CD8-positive, alpha-beta memory T cell (primary cell): ENCODE measurements at regions not wholly inside any gene's neighbourhood (a gene's known extent, or its start where the extent isn't known, plus 50 kb on each side); places are given as distances from the start of the nearest gene placed in this dataset.

ENCODE experiments used
- CTCF ChIA-PET: fragments of 350-600 bp; sonication (Branson Sonifier 250); formaldehyde crosslinking; loops from one replicate; lab custom pipeline; 2021; ENCODE audit warnings: antibody characterized with exemption; lab: Charles Lee
- POLR2A ChIA-PET: fragments of 350-600 bp; sonication (Branson Sonifier 250); formaldehyde crosslinking; loops from one replicate; lab custom pipeline; 2021; ENCODE audit warnings: antibody characterized with exemption; lab: Charles Lee
- DNase-seq, 5 donors: peaks; one replicate each; pipeline versions ENCODE4 v3.0.0 to v3.0.0-alpha.2; 2020 to 2022; ENCODE audit warnings: mixed read lengths in 1 of 5
- H3K27ac ChIP-seq: one replicate; pipeline ENCODE4 v1.7.0; 2013; ENCODE audit warnings: low read depth, mild to moderate bottlenecking, low read length, moderate library complexity
- H3K27me3 ChIP-seq: 2 replicates; pipeline ENCODE4 v1.7.0; 2013; ENCODE audit warnings: low read length, mild to moderate bottlenecking; ENCODE audit not compliant: insufficient read depth, poor library complexity, severe bottlenecking
- H3K36me3 ChIP-seq: 2 replicates; pipeline ENCODE4 v1.7.0; 2013; ENCODE audit warnings: mild to moderate bottlenecking, low read length, moderate library complexity; ENCODE audit not compliant: insufficient read depth
- H3K4me1 ChIP-seq: 2 replicates; pipeline ENCODE4 v1.7.0; 2013; ENCODE audit warnings: mild to moderate bottlenecking, low read length, moderate library complexity; ENCODE audit not compliant: insufficient read depth
- H3K4me3 ChIP-seq: 2 replicates; pipeline ENCODE4 v1.7.0; 2013; ENCODE audit warnings: mild to moderate bottlenecking, low read length
- H3K9me3 ChIP-seq: 2 replicates; pipeline ENCODE4 v1.7.0; 2013; ENCODE audit warnings: mild to moderate bottlenecking, low read length
- H3K27ac Mint-ChIP-seq, 8 donors: one replicate each; pipeline ENCODE4 v1.8.0; 2020 to 2021; ENCODE audit warnings: mixed read lengths in 8 of 8, mild to moderate bottlenecking in 6 of 8, inconsistent platforms in 3 of 8, moderate library complexity in 3 of 8
- H3K27me3 Mint-ChIP-seq, 2 donors: one replicate each; pipeline ENCODE4 v1.8.0; 2020 to 2021; ENCODE audit warnings: mixed read lengths in 2 of 2, mild to moderate bottlenecking in 1 of 2, moderate library complexity in 1 of 2
- H3K36me3 Mint-ChIP-seq, 3 donors: one replicate each; pipeline ENCODE4 v1.8.0; 2020 to 2021; ENCODE audit warnings: mixed read lengths in 3 of 3, inconsistent platforms in 1 of 3, mild to moderate bottlenecking in 1 of 3
- H3K4me1 Mint-ChIP-seq, 3 donors: one replicate each; pipeline ENCODE4 v1.8.0; 2020 to 2021; ENCODE audit warnings: mixed read lengths in 3 of 3, inconsistent platforms in 1 of 3, mild to moderate bottlenecking in 1 of 3
- H3K4me3 Mint-ChIP-seq, 7 donors: one replicate each; pipeline ENCODE4 v1.8.0; 2020 to 2021; ENCODE audit warnings: mixed read lengths in 7 of 7, mild to moderate bottlenecking in 6 of 7, moderate library complexity in 4 of 7, inconsistent platforms in 2 of 7
- H3K9me3 Mint-ChIP-seq, 5 donors: one replicate each; pipeline ENCODE4 v1.8.0; 2020 to 2022; ENCODE audit warnings: mixed read lengths in 5 of 5, mild to moderate bottlenecking in 3 of 5, moderate library complexity in 2 of 5, inconsistent platforms in 1 of 5

GRCh38 chr13:80224468-80224867 lies 116.5 kb downstream of the SPRY2 start:
- CTCF ChIA-PET, result no interaction called here
- Mint-ChIP-seq H3K36me3 (no peaks in the 10 kb centered on the region), H3K4me3 (no peak overlapping the region), H3K27ac (no peak overlapping the region), H3K4me1 (no peaks in the 10 kb centered on the region), H3K9me3 (no peaks in the 10 kb centered on the region), H3K27me3 (no peaks in the 10 kb centered on the region)
- Histone ChIP-seq H3K9me3 (no peaks in the 10 kb centered on the region), H3K27ac (no peak overlapping the region), H3K4me1 (no peaks in the 10 kb centered on the region), H3K36me3 (no peaks in the 10 kb centered on the region), H3K27me3 (no peaks in the 10 kb centered on the region), H3K4me3 (no peak overlapping the region)
- no peak for DNase-seq
- POLR2A ChIA-PET, result no interaction called here

- no peaks in the 10 kb centered on the region for H3K36me3 Mint-ChIP-seq
- CTCF ChIA-PET, result no interaction called here
- H3K27me3 ChIP-seq, result no peaks in the 10 kb centered on the region
- no peaks in the 10 kb centered on the region for H3K4me1 Mint-ChIP-seq
- POLR2A ChIA-PET, result no interaction called here
- peaks cover 0 to 1% of the 10 kb centered on the region in 2 donors for H3K27me3 Mint-ChIP-seq
- no peak overlapping the region for H3K4me3 ChIP-seq
- H3K9me3 Mint-ChIP-seq, result no peaks in the 10 kb centered on the region
- H3K4me3 Mint-ChIP-seq, result no peak overlapping the region
- no peak for DNase-seq
- no peak overlapping the region for H3K27ac Mint-ChIP-seq
- no peaks in the 10 kb centered on the region for H3K36me3 ChIP-seq
- H3K27ac ChIP-seq, result no peak overlapping the region
- no peaks in the 10 kb centered on the region for H3K9me3 ChIP-seq
- no peaks in the 10 kb centered on the region for H3K4me1 ChIP-seq
These were observed 123.1 kb downstream of the SPRY2 start for GRCh38 chr13:80217614-80218456.

- H3K27me3 Mint-ChIP-seq, result peaks cover 0 to 1% of the 10 kb centered on the region in 2 donors
- Histone ChIP-seq H3K4me3 (no peak overlapping the region), H3K4me1 (no peaks in the 10 kb centered on the region), H3K9me3 (no peaks in the 10 kb centered on the region), H3K36me3 (no peaks in the 10 kb centered on the region), H3K27me3 (no peaks in the 10 kb centered on the region), H3K27ac (no peak overlapping the region)
- no peak overlapping the region for H3K27ac Mint-ChIP-seq
- no peak for DNase-seq
- no peaks in the 10 kb centered on the region for H3K9me3 Mint-ChIP-seq
- ChIA-PET POLR2A (no interaction called here), CTCF (no interaction called here)
- H3K4me1 Mint-ChIP-seq, result no peaks in the 10 kb centered on the region
- no peak overlapping the region for H3K4me3 Mint-ChIP-seq
- no peaks in the 10 kb centered on the region for H3K36me3 Mint-ChIP-seq
These were observed 125.6 kb downstream of the SPRY2 start for GRCh38 chr13:80215368-80215767.

- Mint-ChIP-seq H3K4me3 (no peak overlapping the region), H3K36me3 (no peaks in the 10 kb centered on the region), H3K9me3 (no peaks in the 10 kb centered on the region), H3K27ac (no peak overlapping the region), H3K27me3 (peaks cover 0 to 1% of the 10 kb centered on the region in 2 donors), H3K4me1 (no peaks in the 10 kb centered on the region)
- no peak overlapping the region for H3K27ac ChIP-seq
- ChIA-PET POLR2A (no interaction called here), CTCF (no interaction called here)
- DNase-seq, result no peak
- H3K4me1 ChIP-seq, result no peaks in the 10 kb centered on the region
- H3K4me3 ChIP-seq, result no peak overlapping the region
- H3K27me3 ChIP-seq, result no peaks in the 10 kb centered on the region
- no peaks in the 10 kb centered on the region for H3K9me3 ChIP-seq
- H3K36me3 ChIP-seq, result no peaks in the 10 kb centered on the region
These were observed 126.4 kb downstream of the SPRY2 start for GRCh38 chr13:80214521-80214991.

GRCh38 chr13:80214050-80214449 lies 126.9 kb downstream of the SPRY2 start:
- Mint-ChIP-seq H3K4me1 (no peaks in the 10 kb centered on the region), H3K9me3 (no peaks in the 10 kb centered on the region), H3K27me3 (no peaks in the 10 kb centered on the region), H3K27ac (no peak overlapping the region), H3K4me3 (no peak overlapping the region), H3K36me3 (no peaks in the 10 kb centered on the region)
- H3K9me3 ChIP-seq, result no peaks in the 10 kb centered on the region
- no peaks in the 10 kb centered on the region for H3K4me1 ChIP-seq
- CTCF ChIA-PET, result no interaction called here
- DNase-seq, result no peak
- H3K36me3 ChIP-seq, result no peaks in the 10 kb centered on the region
- H3K27ac ChIP-seq, result no peak overlapping the region
- no peaks in the 10 kb centered on the region for H3K27me3 ChIP-seq
- no peak overlapping the region for H3K4me3 ChIP-seq
- POLR2A ChIA-PET, result no interaction called here

- Mint-ChIP-seq H3K4me1 (no peaks in the 10 kb centered on the region), H3K27me3 (no peaks in the 10 kb centered on the region), H3K9me3 (no peaks in the 10 kb centered on the region), H3K27ac (no peak overlapping the region), H3K4me3 (no peak overlapping the region), H3K36me3 (no peaks in the 10 kb centered on the region)
- Histone ChIP-seq H3K4me1 (no peaks in the 10 kb centered on the region), H3K27ac (no peak overlapping the region), H3K36me3 (no peaks in the 10 kb centered on the region), H3K9me3 (no peaks in the 10 kb centered on the region), H3K27me3 (no peaks in the 10 kb centered on the region), H3K4me3 (no peak overlapping the region)
- ChIA-PET CTCF (no interaction called here), POLR2A (no interaction called here)
- DNase-seq, result no peak
These were observed 127.7 kb downstream of the SPRY2 start for GRCh38 chr13:80213201-80213600.

- H3K36me3 ChIP-seq, result no peaks in the 10 kb centered on the region
- no peaks in the 10 kb centered on the region for H3K4me1 ChIP-seq
These were observed 129.4 kb downstream of the SPRY2 start for GRCh38 chr13:80211566-80211965.

GRCh38 chr13:80204642-80205041 lies 136.3 kb downstream of the SPRY2 start:
- peaks cover 0 to 5% of the 10 kb centered on the region in 2 donors for H3K27me3 Mint-ChIP-seq
- Histone ChIP-seq H3K27ac (no peak overlapping the region), H3K27me3 (no peaks in the 10 kb centered on the region), H3K4me1 (no peaks in the 10 kb centered on the region), H3K9me3 (no peaks in the 10 kb centered on the region), H3K36me3 (no peaks in the 10 kb centered on the region), H3K4me3 (no peak overlapping the region)
- H3K36me3 Mint-ChIP-seq, result no peaks in the 10 kb centered on the region
- H3K27ac Mint-ChIP-seq, result no peak overlapping the region
- CTCF ChIA-PET, result no interaction called here
- H3K9me3 Mint-ChIP-seq, result peaks cover 0 to 2% (median 0%) of the 10 kb centered on the region in 5 donors
- POLR2A ChIA-PET, result no interaction called here
- no peak overlapping the region for H3K4me3 Mint-ChIP-seq
- no peaks in the 10 kb centered on the region for H3K4me1 Mint-ChIP-seq
- no peak for DNase-seq

More at GRCh38 chr13:80211566-80211965, 129.4 kb downstream of the SPRY2 start:
- H3K9me3 ChIP-seq, result no peaks in the 10 kb centered on the region
- Mint-ChIP-seq H3K27ac (no peak overlapping the region), H3K27me3 (no peaks in the 10 kb centered on the region), H3K36me3 (no peaks in the 10 kb centered on the region), H3K9me3 (peaks cover 0 to 2% (median 0%) of the 10 kb centered on the region in 5 donors), H3K4me1 (no peaks in the 10 kb centered on the region), H3K4me3 (no peak overlapping the region)
- no peak overlapping the region for H3K4me3 ChIP-seq
- DNase-seq, result no peak
- CTCF ChIA-PET, result no interaction called here
- POLR2A ChIA-PET, result no interaction called here
- no peaks in the 10 kb centered on the region for H3K27me3 ChIP-seq
- H3K27ac ChIP-seq, result no peak overlapping the region
